Testis (tissue), 2 donors: ENCODE measurements at regions not wholly inside any gene's neighbourhood (a gene's known extent, or its start where the extent isn't known, plus 50 kb on each side); places are given as distances from the start of the nearest gene placed in this dataset.

ENCODE experiments used
- POLR2A ChIP-seq: fragments of 450-650 bp; IDR thresholded peaks from one replicate; pipeline ENCODE4 v1.6.1; 2017; ENCODE audit warnings: antibody characterized with exemption, mild to moderate bottlenecking, moderate library complexity
- TF ChIP-seq, protein P1 (sequence below), 3 experiments: fragments of 450-650 bp in 2 of 3; fragments of 200-600 bp in 1 of 3; sonication (generic) in 1 of 3; IDR thresholded peaks; one replicate each; pipeline ENCODE4 v1.5.1; 2016 to 2019; ENCODE audit warnings: antibody characterized with exemption in 3 of 3, mild to moderate bottlenecking in 2 of 3, moderate library complexity in 1 of 3

DNA sequence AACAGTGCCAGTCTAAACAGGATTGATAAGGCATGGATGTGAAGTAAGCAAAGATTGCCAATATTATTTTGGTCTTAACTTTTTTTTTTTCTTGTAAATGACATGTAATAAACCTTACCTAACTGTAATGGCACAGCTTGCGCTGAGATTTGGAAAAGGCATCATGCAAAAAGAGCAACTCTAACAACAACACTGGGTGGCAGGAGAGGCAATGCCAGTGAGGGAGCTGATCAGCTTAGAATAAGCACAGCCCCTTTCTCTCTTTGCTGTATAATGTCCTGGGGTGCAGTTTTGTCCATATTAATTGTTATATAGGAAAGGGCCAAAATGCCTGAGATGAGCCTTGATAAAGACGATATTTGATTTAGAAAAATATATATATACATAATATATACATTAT is 1589.7 kb upstream of the FLRT2 start:
- TF ChIP-seq, protein P1, sequence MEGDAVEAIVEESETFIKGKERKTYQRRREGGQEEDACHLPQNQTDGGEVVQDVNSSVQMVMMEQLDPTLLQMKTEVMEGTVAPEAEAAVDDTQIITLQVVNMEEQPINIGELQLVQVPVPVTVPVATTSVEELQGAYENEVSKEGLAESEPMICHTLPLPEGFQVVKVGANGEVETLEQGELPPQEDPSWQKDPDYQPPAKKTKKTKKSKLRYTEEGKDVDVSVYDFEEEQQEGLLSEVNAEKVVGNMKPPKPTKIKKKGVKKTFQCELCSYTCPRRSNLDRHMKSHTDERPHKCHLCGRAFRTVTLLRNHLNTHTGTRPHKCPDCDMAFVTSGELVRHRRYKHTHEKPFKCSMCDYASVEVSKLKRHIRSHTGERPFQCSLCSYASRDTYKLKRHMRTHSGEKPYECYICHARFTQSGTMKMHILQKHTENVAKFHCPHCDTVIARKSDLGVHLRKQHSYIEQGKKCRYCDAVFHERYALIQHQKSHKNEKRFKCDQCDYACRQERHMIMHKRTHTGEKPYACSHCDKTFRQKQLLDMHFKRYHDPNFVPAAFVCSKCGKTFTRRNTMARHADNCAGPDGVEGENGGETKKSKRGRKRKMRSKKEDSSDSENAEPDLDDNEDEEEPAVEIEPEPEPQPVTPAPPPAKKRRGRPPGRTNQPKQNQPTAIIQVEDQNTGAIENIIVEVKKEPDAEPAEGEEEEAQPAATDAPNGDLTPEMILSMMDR (IDR thresholded peaks at IDR 0.05): no peak
- TF ChIP-seq POLR2A: no peak
